ENCODE measurements at regions not wholly inside any gene's neighbourhood (a gene's known extent, or its start where the extent isn't known, plus 50 kb on each side); places are given as distances from the start of the nearest gene placed in this dataset.

GRCh38 chr6:26149240-26149639, 62.0 kb downstream of the HFE start:
- TF ChIP-seq CTCF (IDR thresholded peaks at IDR 0.05; ENCODE audit: low read depth, low read length, missing control alignments) = no peak
- in situ Hi-C loops (cut with HindIII; ENCODE audit: low pct_ligation_motif_present, low sequenced_read_pairs) = no loop called here
- DNase-seq = no peak
- Histone ChIP-seq H3K27ac (no peak overlapping the region), H3K4me3 (ENCODE audit: low read depth, low read length) (no peak overlapping the region), H3K36me3 (replicated peaks) (no peaks in the 10 kb centered on the region), H3K27me3 (replicated peaks) (no peaks in the 10 kb centered on the region)

- in situ Hi-C loops (cut with HindIII; ENCODE audit: low pct_ligation_motif_present, low sequenced_read_pairs) = no loop called here
- H3K27ac ChIP-seq = no peak overlapping the region
- no peak for DNase-seq
- no peaks in the 10 kb centered on the region for H3K36me3 ChIP-seq (replicated peaks)
- TF ChIP-seq CTCF (IDR thresholded peaks at IDR 0.05; ENCODE audit: low read depth, low read length, missing control alignments) = no peak
- H3K4me3 ChIP-seq (ENCODE audit: low read depth, low read length) = no peak overlapping the region
- H3K27me3 ChIP-seq (replicated peaks) = no peaks in the 10 kb centered on the region
These were observed 65.2 kb downstream of the HFE start for GRCh38 chr6:26152226-26153101.

GRCh38 chr6:26155061-26155930, 68.1 kb downstream of the HFE start:
- no peak for DNase-seq
- no peak for TF ChIP-seq CTCF (IDR thresholded peaks at IDR 0.05; ENCODE audit: low read depth, low read length, missing control alignments)
- Histone ChIP-seq H3K4me3 (ENCODE audit: low read depth, low read length) (peak overlapping the region; percentile 86), H3K27me3 (replicated peaks) (no peaks in the 10 kb centered on the region), H3K27ac (peak overlapping the region; percentile 78), H3K36me3 (replicated peaks) (no peaks in the 10 kb centered on the region)
- in situ Hi-C loops (cut with HindIII; ENCODE audit: low pct_ligation_motif_present, low sequenced_read_pairs) = no loop called here

- DNase-seq = peak; percentile 84
- in situ Hi-C loops (cut with HindIII; ENCODE audit: low pct_ligation_motif_present, low sequenced_read_pairs) = no loop called here
- H3K4me3 ChIP-seq (ENCODE audit: low read depth, low read length) = peak overlapping the region; percentile 86
- no peaks in the 10 kb centered on the region for H3K27me3 ChIP-seq (replicated peaks)
- TF ChIP-seq CTCF (IDR thresholded peaks at IDR 0.05; ENCODE audit: low read depth, low read length, missing control alignments) = peak; percentile 8
- peak overlapping the region; percentile 78 for H3K27ac ChIP-seq
- no peaks in the 10 kb centered on the region for H3K36me3 ChIP-seq (replicated peaks)
These were observed 69.0 kb downstream of the HFE start for GRCh38 chr6:26156105-26156849.

GRCh38 chr6:26156850-26157250, 69.6 kb downstream of the HFE start:
- Histone ChIP-seq H3K27me3 (replicated peaks) (no peaks in the 10 kb centered on the region), H3K36me3 (replicated peaks) (no peaks in the 10 kb centered on the region), H3K4me3 (ENCODE audit: low read depth, low read length) (peak overlapping the region; percentile 86), H3K27ac (peak overlapping the region; percentile 78)
- no peak for DNase-seq
- in situ Hi-C loops (cut with HindIII; ENCODE audit: low pct_ligation_motif_present, low sequenced_read_pairs) = no loop called here
- no peak for TF ChIP-seq CTCF (IDR thresholded peaks at IDR 0.05; ENCODE audit: low read depth, low read length, missing control alignments)
